Keratinocyte (primary cell): ENCODE measurements at regions not wholly inside any gene's neighbourhood (a gene's known extent, or its start where the extent isn't known, plus 50 kb on each side); places are given as distances from the start of the nearest gene placed in this dataset.

ENCODE experiments used
- CTCF ChIP-seq, 3 experiments: IDR thresholded peaks in 1 of 3; conservative IDR thresholded peaks in 1 of 3; optimal IDR thresholded peaks in 1 of 3; 2 replicates in 2 of 3; 3 replicates in 1 of 3; pipeline versions ENCODE3 to v1.5.1; 2011; ENCODE audit warnings: low read length in 3 of 3, mild to moderate bottlenecking in 3 of 3, moderate library complexity in 2 of 3, control low read depth in 1 of 3, inconsistent platforms in 1 of 3; ENCODE audit not compliant: insufficient read depth in 2 of 3; ENCODE audit errors: extremely low read depth in 1 of 3
- EZH2 ChIP-seq: IDR thresholded peaks from one replicate; pipeline ENCODE4 v1.6.1; 2012; ENCODE audit warnings: inconsistent platforms, mild to moderate bottlenecking, low read length, moderate library complexity

- TF ChIP-seq CTCF (optimal IDR thresholded peaks at IDR 0.05 in 1 of 3, IDR thresholded peaks at IDR 0.05 in 1 of 3, conservative IDR thresholded peaks at IDR 0.05 in 1 of 3; ENCODE audit: extremely low read depth in 1 of 3, insufficient read depth in 2 of 3, low read length in 3 of 3): no peak
- no peak for TF ChIP-seq EZH2
These were observed 74.0 kb upstream of the UBE2E2 start for GRCh38 chr3:23129117-23129516.
